ENCODE measurements at regions not wholly inside any gene's neighbourhood (a gene's known extent, or its start where the extent isn't known, plus 50 kb on each side); places are given as distances from the start of the nearest gene placed in this dataset.

DNA sequence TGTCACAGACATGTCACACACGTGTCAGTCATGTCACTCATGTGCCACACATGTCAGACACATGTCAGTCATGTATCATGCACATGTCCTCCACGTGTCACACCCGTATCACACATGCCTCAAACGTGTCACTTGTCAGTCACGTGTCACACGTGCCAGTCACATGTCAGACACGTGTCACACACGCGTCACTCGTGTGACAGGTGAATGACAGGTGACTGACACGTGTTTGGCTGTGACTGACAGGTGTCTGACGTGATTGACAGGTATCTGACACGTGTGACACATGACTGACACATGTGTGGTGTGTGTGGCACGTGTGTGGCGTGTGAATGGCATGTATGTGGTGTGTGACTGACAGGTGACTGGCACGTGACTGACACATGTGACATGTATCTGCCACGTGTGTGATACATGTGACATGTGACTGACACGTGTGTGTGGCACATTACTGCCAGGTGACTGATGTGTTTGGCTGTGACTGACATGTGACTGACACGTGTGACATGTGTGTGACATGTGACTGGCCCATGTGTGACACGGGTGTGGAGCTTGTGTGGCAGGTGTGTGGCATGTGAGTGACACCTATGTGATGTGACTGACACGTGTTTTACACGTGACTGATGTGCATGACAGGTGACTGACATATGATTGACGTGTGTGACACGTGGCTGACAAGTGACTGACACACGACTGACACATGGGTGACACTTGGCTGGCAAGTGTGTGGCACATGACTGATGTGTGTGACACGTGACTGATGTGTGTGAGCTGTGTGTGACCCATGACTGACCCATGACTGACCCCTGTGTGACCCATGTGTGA is 90.7 kb upstream of the GPC3 start (continued):
- TF ChIP-seq POLR2B (IDR thresholded peaks at IDR 0.05; ENCODE audit: low read depth, partially characterized antibody) (no peak), GABPA (tag; conservative IDR thresholded peaks at IDR 0.05; ENCODE audit: low read depth) (no peak), SRSF9 (IDR thresholded peaks at IDR 0.05; ENCODE audit: borderline replicate concordance, low read depth, low read length) (no peak), ZBTB12 (CRISPR knock-in tag; IDR thresholded peaks at IDR 0.05) (no peak), ZNF407 (IDR thresholded peaks at IDR 0.05; ENCODE audit: low read depth) (no peak), ZNF274 (IDR thresholded peaks at IDR 0.05; ENCODE audit: borderline replicate concordance, low read depth, low read length) (no peak), SNRNP70 (optimal IDR thresholded peaks at IDR 0.05; ENCODE audit: low read depth, low read length) (no peak), EP300 (IDR thresholded peaks at IDR 0.05; ENCODE audit: low read length) (no peak), CREB1 (IDR thresholded peaks at IDR 0.05) (no peak), CREB1 (CRISPR knock-in tag; IDR thresholded peaks at IDR 0.05) (no peak), MEIS2 (IDR thresholded peaks at IDR 0.05; ENCODE audit: partially characterized antibody) (peak; percentile 78), MYC (IDR thresholded peaks at IDR 0.05; ENCODE audit: low read depth, low read length) (no peak), MYC (CRISPR knock-in tag; IDR thresholded peaks at IDR 0.05; ENCODE audit: borderline replicate concordance, low read depth) (no peak), TRIM24 (IDR thresholded peaks at IDR 0.05) (0 out of 4 replicates have a peak, but pooled peaks of 1 of the 2 experiments have one; percentile 18), RFX1 (IDR thresholded peaks at IDR 0.05) (no peak)
- TF ChIP-seq, protein P1, sequence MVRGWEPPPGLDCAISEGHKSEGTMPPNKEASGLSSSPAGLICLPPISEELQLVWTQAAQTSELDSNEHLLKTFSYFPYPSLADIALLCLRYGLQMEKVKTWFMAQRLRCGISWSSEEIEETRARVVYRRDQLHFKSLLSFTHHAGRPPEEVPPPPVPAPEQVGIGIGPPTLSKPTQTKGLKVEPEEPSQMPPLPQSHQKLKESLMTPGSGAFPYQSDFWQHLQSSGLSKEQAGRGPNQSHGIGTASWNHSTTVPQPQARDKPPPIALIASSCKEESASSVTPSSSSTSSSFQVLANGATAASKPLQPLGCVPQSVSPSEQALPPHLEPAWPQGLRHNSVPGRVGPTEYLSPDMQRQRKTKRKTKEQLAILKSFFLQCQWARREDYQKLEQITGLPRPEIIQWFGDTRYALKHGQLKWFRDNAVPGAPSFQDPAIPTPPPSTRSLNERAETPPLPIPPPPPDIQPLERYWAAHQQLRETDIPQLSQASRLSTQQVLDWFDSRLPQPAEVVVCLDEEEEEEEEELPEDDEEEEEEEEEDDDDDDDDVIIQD (CRISPR knock-in tag; IDR thresholded peaks at IDR 0.05), result no peak
- TF ChIP-seq, protein P2, sequence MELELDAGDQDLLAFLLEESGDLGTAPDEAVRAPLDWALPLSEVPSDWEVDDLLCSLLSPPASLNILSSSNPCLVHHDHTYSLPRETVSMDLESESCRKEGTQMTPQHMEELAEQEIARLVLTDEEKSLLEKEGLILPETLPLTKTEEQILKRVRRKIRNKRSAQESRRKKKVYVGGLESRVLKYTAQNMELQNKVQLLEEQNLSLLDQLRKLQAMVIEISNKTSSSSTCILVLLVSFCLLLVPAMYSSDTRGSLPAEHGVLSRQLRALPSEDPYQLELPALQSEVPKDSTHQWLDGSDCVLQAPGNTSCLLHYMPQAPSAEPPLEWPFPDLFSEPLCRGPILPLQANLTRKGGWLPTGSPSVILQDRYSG (tag; conservative IDR thresholded peaks at IDR 0.05; ENCODE audit: low read depth), result no peak

All from K562 (cell line).